ENCODE measurements at regions not wholly inside any gene's neighbourhood (a gene's known extent, or its start where the extent isn't known, plus 50 kb on each side); places are given as distances from the start of the nearest gene placed in this dataset.

DNA sequence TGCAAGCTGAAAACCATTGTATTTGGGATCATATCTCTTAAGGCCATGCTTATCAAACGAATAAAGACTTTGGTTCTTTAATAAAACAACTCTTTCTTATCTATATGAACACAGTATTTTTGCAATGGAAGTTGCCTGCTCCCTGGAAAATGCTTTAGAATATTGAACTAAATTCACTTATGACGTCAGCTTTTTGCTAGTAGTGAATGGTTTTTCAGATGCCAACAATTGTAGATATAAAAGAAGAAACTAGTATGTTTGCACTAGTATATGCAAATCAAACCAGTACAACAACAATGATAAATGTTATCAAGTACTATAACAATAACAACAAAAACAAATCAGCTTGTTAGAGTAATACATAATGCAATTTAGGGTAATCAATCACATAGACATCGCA, 1462.9 kb downstream of the SUCLG1 start:
- TF ChIP-seq, protein P1, sequence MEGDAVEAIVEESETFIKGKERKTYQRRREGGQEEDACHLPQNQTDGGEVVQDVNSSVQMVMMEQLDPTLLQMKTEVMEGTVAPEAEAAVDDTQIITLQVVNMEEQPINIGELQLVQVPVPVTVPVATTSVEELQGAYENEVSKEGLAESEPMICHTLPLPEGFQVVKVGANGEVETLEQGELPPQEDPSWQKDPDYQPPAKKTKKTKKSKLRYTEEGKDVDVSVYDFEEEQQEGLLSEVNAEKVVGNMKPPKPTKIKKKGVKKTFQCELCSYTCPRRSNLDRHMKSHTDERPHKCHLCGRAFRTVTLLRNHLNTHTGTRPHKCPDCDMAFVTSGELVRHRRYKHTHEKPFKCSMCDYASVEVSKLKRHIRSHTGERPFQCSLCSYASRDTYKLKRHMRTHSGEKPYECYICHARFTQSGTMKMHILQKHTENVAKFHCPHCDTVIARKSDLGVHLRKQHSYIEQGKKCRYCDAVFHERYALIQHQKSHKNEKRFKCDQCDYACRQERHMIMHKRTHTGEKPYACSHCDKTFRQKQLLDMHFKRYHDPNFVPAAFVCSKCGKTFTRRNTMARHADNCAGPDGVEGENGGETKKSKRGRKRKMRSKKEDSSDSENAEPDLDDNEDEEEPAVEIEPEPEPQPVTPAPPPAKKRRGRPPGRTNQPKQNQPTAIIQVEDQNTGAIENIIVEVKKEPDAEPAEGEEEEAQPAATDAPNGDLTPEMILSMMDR (conservative IDR thresholded peaks at IDR 0.05; ENCODE audit: low read depth, low read length): no peak
- TF ChIP-seq EZH2 (IDR thresholded peaks at IDR 0.05; ENCODE audit: borderline replicate concordance, low read depth, low read length, poor library complexity, severe bottlenecking): no peak

All from A673 (cell line).